Osteocyte (in vitro differentiated cells): ENCODE measurements at regions not wholly inside any gene's neighbourhood (a gene's known extent, or its start where the extent isn't known, plus 50 kb on each side); places are given as distances from the start of the nearest gene placed in this dataset.

Source experiments
- DNase-seq: peaks from one replicate; pipeline ENCODE4 v3.0.0; 2021; ENCODE audit warnings: mixed read lengths; ENCODE audit not compliant: unreplicated experiment; ENCODE audit errors: extremely low spot score
- H3K27ac Mint-ChIP-seq: one replicate; pipeline ENCODE4 v1.8.0; 2021; ENCODE audit warnings: mild to moderate bottlenecking, mixed read lengths; ENCODE audit not compliant: unreplicated experiment
- H3K27me3 Mint-ChIP-seq: one replicate; pipeline ENCODE4 v1.8.0; 2021; ENCODE audit warnings: mixed read lengths; ENCODE audit not compliant: unreplicated experiment
- H3K36me3 Mint-ChIP-seq: one replicate; pipeline ENCODE4 v1.8.0; 2021; ENCODE audit warnings: mixed read lengths; ENCODE audit not compliant: unreplicated experiment
- H3K4me1 Mint-ChIP-seq: one replicate; pipeline ENCODE4 v1.8.0; 2021; ENCODE audit warnings: mixed read lengths; ENCODE audit not compliant: unreplicated experiment
- H3K4me3 Mint-ChIP-seq: one replicate; pipeline ENCODE4 v1.8.0; 2021; ENCODE audit warnings: mild to moderate bottlenecking, moderate library complexity, mixed read lengths; ENCODE audit not compliant: unreplicated experiment
- H3K9me3 Mint-ChIP-seq: one replicate; pipeline ENCODE4 v1.8.0; 2021; ENCODE audit warnings: mixed read lengths; ENCODE audit not compliant: unreplicated experiment
- TF ChIP-seq, protein P1 (sequence below): fragments of 200-600 bp; sonication (generic); IDR thresholded peaks from 2 replicates; pipeline ENCODE4 v1.5.0; 2021; ENCODE audit warnings: antibody characterized with exemption, mild to moderate bottlenecking, moderate library complexity

DNA sequence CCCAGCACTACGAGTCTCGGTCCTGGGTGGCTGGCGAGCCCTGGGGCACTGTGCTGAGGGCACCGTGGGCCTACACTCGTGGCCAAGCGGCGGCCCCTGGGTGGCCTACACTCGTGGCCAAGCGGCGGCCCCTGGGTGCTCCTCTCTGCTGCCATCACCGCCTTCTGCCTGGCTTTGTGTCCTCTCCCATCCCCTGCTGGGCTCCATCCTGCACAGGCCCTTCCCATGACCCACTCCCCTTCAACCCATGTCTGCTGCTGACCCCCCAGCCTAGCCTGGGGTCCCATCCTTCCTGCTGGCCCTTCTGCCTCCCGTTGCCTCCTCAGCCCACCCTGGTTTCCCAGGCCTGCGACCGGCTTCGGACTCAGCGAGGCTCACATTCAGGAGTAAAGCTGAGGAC, 87.4 kb upstream of the CLDN5 start:
- H3K36me3 Mint-ChIP-seq: no peaks in the 10 kb centered on the region
- no peaks in the 10 kb centered on the region for H3K9me3 Mint-ChIP-seq
- no peak overlapping the region for H3K27ac Mint-ChIP-seq
- no peaks in the 10 kb centered on the region for H3K4me1 Mint-ChIP-seq
- peaks cover 27% of the 10 kb centered on the region for H3K27me3 Mint-ChIP-seq
- H3K4me3 Mint-ChIP-seq: no peak overlapping the region
- TF ChIP-seq, protein P1, sequence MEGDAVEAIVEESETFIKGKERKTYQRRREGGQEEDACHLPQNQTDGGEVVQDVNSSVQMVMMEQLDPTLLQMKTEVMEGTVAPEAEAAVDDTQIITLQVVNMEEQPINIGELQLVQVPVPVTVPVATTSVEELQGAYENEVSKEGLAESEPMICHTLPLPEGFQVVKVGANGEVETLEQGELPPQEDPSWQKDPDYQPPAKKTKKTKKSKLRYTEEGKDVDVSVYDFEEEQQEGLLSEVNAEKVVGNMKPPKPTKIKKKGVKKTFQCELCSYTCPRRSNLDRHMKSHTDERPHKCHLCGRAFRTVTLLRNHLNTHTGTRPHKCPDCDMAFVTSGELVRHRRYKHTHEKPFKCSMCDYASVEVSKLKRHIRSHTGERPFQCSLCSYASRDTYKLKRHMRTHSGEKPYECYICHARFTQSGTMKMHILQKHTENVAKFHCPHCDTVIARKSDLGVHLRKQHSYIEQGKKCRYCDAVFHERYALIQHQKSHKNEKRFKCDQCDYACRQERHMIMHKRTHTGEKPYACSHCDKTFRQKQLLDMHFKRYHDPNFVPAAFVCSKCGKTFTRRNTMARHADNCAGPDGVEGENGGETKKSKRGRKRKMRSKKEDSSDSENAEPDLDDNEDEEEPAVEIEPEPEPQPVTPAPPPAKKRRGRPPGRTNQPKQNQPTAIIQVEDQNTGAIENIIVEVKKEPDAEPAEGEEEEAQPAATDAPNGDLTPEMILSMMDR: no peak
- no peak for DNase-seq

- peaks cover 29% of the 10 kb centered on the region for H3K27me3 Mint-ChIP-seq
- no peaks in the 10 kb centered on the region for H3K4me1 Mint-ChIP-seq
- no peak overlapping the region for H3K27ac Mint-ChIP-seq
- no peaks in the 10 kb centered on the region for H3K9me3 Mint-ChIP-seq
- H3K4me3 Mint-ChIP-seq: no peak overlapping the region
- TF ChIP-seq, protein P1: no peak
- no peak for DNase-seq
- H3K36me3 Mint-ChIP-seq: no peaks in the 10 kb centered on the region
Measured at GRCh38 chr22:19612866-19613572, 88.8 kb upstream of the CLDN5 start.

- TF ChIP-seq, protein P1: no peak
- no peak for DNase-seq
- H3K36me3 Mint-ChIP-seq: no peaks in the 10 kb centered on the region
- no peaks in the 10 kb centered on the region for H3K9me3 Mint-ChIP-seq
- H3K27ac Mint-ChIP-seq: no peak overlapping the region
- H3K4me3 Mint-ChIP-seq: no peak overlapping the region
- H3K4me1 Mint-ChIP-seq: no peaks in the 10 kb centered on the region
- peaks cover 32% of the 10 kb centered on the region for H3K27me3 Mint-ChIP-seq
Measured at GRCh38 chr22:19614536-19614863, 90.3 kb upstream of the CLDN5 start.

- TF ChIP-seq, protein P1: no peak
- no peak for DNase-seq
- H3K4me1 Mint-ChIP-seq: no peaks in the 10 kb centered on the region
- no peak overlapping the region for H3K4me3 Mint-ChIP-seq
- H3K27me3 Mint-ChIP-seq: peaks cover 36% of the 10 kb centered on the region
- no peaks in the 10 kb centered on the region for H3K36me3 Mint-ChIP-seq
- no peak overlapping the region for H3K27ac Mint-ChIP-seq
- no peaks in the 10 kb centered on the region for H3K9me3 Mint-ChIP-seq
Measured at GRCh38 chr22:19615001-19615461, 90.8 kb upstream of the CLDN5 start.

DNA sequence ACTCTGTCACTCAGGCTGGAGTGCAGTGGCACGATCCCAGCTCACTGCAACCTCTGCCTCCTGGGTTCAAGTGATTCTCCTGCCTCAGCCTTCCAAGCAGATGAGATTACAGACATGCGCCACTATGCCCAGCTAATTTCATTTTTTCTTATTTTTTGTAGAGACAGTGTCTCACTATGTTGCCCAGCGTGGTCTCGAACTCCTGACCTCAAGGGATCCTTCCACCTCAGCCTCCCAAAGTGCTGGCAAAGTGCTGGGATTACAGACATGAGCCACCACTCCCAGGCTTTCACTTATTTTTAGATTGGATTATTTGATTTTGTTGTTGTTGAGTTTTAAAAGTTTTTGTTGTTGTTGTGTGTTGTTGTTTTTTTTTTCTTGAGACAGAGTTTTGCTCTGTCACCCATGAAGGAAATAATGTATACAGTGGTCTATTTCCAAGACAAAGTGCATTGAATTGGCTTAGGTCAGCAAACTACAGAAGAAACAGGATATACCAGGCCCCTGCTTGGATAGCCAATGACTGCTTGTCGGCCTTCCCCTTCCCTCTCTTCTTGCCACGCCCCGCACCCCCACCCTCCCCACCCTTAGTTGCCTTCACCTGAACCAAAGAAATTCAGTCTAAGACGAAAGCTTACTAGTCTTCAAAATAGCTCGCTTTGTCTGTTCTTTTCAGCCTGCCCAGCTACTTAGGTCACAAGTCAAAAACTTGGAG, 91.8 kb upstream of the CLDN5 start:
- TF ChIP-seq, protein P1: no peak
- no peak for DNase-seq
- H3K27me3 Mint-ChIP-seq: peaks cover 36% of the 10 kb centered on the region
- H3K4me1 Mint-ChIP-seq: no peaks in the 10 kb centered on the region
- no peak overlapping the region for H3K4me3 Mint-ChIP-seq
- no peaks in the 10 kb centered on the region for H3K9me3 Mint-ChIP-seq
- no peak overlapping the region for H3K27ac Mint-ChIP-seq
- no peaks in the 10 kb centered on the region for H3K36me3 Mint-ChIP-seq
